IPS DF 4.7 (cell line): ENCODE measurements at regions not wholly inside any gene's neighbourhood (a gene's known extent, or its start where the extent isn't known, plus 50 kb on each side); places are given as distances from the start of the nearest gene placed in this dataset.

Experiments used
- DNase-seq: peaks from one replicate; pipeline ENCODE4 v3.0.0-alpha.2; 2013; ENCODE audit warnings: low spot score; ENCODE audit errors: extremely low read depth

GRCh38 chr6:109229536-109229935, 134.2 kb downstream of the CEP57L1 start:
- DNase-seq: no peak

- DNase-seq: no peak
Observed at GRCh38 chr6:109227646-109228045, 132.3 kb downstream of the CEP57L1 start.

- no peak for DNase-seq
Observed at GRCh38 chr6:109226353-109226752, 131.0 kb downstream of the CEP57L1 start.

GRCh38 chr6:109225946-109226345, 130.6 kb downstream of the CEP57L1 start:
- DNase-seq: no peak

GRCh38 chr6:109224994-109225393, 129.7 kb downstream of the CEP57L1 start:
- no peak for DNase-seq

GRCh38 chr6:109224107-109224875, 129.0 kb downstream of the CEP57L1 start:
- no peak for DNase-seq

- no peak for DNase-seq
Observed at GRCh38 chr6:109222848-109223247, 127.5 kb downstream of the CEP57L1 start.

GRCh38 chr6:109221543-109222195, 126.4 kb downstream of the CEP57L1 start:
- no peak for DNase-seq
